PFSK-1 (cell line): ENCODE measurements at regions not wholly inside any gene's neighbourhood (a gene's known extent, or its start where the extent isn't known, plus 50 kb on each side); places are given as distances from the start of the nearest gene placed in this dataset.

ENCODE experiments used
- FOXP2 ChIP-seq: optimal IDR thresholded peaks from 2 replicates; pipeline ENCODE3; 2011; ENCODE audit warnings: borderline replicate concordance, control low read depth, inconsistent platforms; ENCODE audit not compliant: insufficient read depth; ENCODE audit errors: extremely low read length, extremely low read depth
- TF ChIP-seq, protein P1 (sequence below), 2 experiments: IDR thresholded peaks; 2 replicates each; pipeline versions ENCODE4 v1.6.1 to v1.8.0; 2011 to 2012; ENCODE audit warnings: low read depth in 2 of 2, low read length in 2 of 2, control low read depth in 1 of 2, inconsistent platforms in 1 of 2, mild to moderate bottlenecking in 1 of 2, moderate library complexity in 1 of 2; ENCODE audit not compliant: insufficient read depth in 1 of 2

DNA sequence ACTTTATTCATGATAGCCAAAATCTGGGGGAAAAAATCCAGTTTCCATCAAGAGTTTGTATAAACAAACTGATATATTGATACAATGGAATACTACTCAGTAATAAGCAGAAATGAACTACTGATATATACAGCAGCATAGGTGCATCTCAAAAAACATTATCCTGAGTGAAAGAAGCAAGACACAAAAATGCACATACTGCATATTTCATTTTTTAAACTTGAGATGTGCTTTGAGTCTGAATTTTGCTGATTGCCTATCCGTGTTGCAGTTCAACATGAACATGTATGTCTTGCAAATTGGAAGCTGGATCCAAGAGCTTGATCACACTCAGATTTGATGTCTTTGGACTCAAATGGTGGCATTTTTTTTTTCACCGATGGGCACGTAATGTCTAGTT, 132.4 kb downstream of the TSEN15 start:
- TF ChIP-seq FOXP2, result no peak
- TF ChIP-seq, protein P1, sequence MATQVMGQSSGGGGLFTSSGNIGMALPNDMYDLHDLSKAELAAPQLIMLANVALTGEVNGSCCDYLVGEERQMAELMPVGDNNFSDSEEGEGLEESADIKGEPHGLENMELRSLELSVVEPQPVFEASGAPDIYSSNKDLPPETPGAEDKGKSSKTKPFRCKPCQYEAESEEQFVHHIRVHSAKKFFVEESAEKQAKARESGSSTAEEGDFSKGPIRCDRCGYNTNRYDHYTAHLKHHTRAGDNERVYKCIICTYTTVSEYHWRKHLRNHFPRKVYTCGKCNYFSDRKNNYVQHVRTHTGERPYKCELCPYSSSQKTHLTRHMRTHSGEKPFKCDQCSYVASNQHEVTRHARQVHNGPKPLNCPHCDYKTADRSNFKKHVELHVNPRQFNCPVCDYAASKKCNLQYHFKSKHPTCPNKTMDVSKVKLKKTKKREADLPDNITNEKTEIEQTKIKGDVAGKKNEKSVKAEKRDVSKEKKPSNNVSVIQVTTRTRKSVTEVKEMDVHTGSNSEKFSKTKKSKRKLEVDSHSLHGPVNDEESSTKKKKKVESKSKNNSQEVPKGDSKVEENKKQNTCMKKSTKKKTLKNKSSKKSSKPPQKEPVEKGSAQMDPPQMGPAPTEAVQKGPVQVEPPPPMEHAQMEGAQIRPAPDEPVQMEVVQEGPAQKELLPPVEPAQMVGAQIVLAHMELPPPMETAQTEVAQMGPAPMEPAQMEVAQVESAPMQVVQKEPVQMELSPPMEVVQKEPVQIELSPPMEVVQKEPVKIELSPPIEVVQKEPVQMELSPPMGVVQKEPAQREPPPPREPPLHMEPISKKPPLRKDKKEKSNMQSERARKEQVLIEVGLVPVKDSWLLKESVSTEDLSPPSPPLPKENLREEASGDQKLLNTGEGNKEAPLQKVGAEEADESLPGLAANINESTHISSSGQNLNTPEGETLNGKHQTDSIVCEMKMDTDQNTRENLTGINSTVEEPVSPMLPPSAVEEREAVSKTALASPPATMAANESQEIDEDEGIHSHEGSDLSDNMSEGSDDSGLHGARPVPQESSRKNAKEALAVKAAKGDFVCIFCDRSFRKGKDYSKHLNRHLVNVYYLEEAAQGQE (IDR thresholded peaks at IDR 0.05; ENCODE audit: insufficient read depth in 1 of 2, low read depth in 2 of 2, low read length in 2 of 2), result no peak
